DOHH2 (cell line): ENCODE measurements at regions not wholly inside any gene's neighbourhood (a gene's known extent, or its start where the extent isn't known, plus 50 kb on each side); places are given as distances from the start of the nearest gene placed in this dataset.

Experiments used
- H3F3A ChIP-seq: fragments of 200-600 bp; sonication (generic), shearing (Covaris generic); 2 replicates; pipeline ENCODE4 v1.6.0; 2016; ENCODE audit warnings: antibody characterized with exemption, mild to moderate bottlenecking; ENCODE audit not compliant: control insufficient read depth, insufficient read depth
- H3K27ac ChIP-seq: fragments of 200-600 bp; sonication (generic); 2 replicates; pipeline ENCODE4 v1.5.1; 2014; ENCODE audit warnings: low read depth, mild to moderate bottlenecking, low read length, moderate library complexity
- H3K27me3 ChIP-seq: fragments of 200-600 bp; sonication (generic); 2 replicates; pipeline ENCODE4 v1.6.1; 2014; ENCODE audit warnings: mild to moderate bottlenecking, low read length, mixed read lengths; ENCODE audit not compliant: control insufficient read depth
- H3K36me3 ChIP-seq: fragments of 200-600 bp; sonication (generic); 2 replicates; pipeline ENCODE4 v1.6.1; 2014; ENCODE audit warnings: mild to moderate bottlenecking, low read length, moderate library complexity, mixed read lengths; ENCODE audit not compliant: control insufficient read depth
- H3K4me1 ChIP-seq: fragments of 200-600 bp; sonication (generic); 2 replicates; pipeline ENCODE4 v1.6.1; 2014; ENCODE audit warnings: mild to moderate bottlenecking, low read length, mixed read lengths; ENCODE audit not compliant: control insufficient read depth
- H3K4me2 ChIP-seq: fragments of 200-600 bp; sonication (generic); 2 replicates; pipeline ENCODE4 v1.6.0; 2014; ENCODE audit warnings: mild to moderate bottlenecking, low read length, moderate library complexity
- H3K4me3 ChIP-seq: fragments of 200-600 bp; sonication (generic); 2 replicates; pipeline ENCODE4 v1.5.1; 2014; ENCODE audit warnings: mild to moderate bottlenecking, low read length, mixed read lengths
- H3K79me2 ChIP-seq: fragments of 200-600 bp; sonication (generic); 2 replicates; pipeline ENCODE4 v1.6.1; 2014; ENCODE audit warnings: mild to moderate bottlenecking, low read length, mixed read lengths; ENCODE audit not compliant: control insufficient read depth
- H3K9me2 ChIP-seq: fragments of 200-600 bp; sonication (generic); replicated peaks from 2 replicates; pipeline ENCODE4 v1.6.1; 2014; ENCODE audit warnings: mild to moderate bottlenecking, low read length, mixed read lengths; ENCODE audit not compliant: control insufficient read depth
- H3K9me3 ChIP-seq: fragments of 200-600 bp; sonication (generic); 2 replicates; pipeline ENCODE4 v1.6.1; 2014; ENCODE audit warnings: antibody characterized with exemption, low read length, mixed read lengths; ENCODE audit not compliant: control insufficient read depth, insufficient read depth
- H4K20me1 ChIP-seq: fragments of 200-600 bp; sonication (generic); 2 replicates; pipeline ENCODE4 v1.6.0; 2014; ENCODE audit warnings: low read depth, mild to moderate bottlenecking, antibody characterized with exemption, low read length, moderate library complexity; ENCODE audit not compliant: control insufficient read depth, insufficient read depth
- EZH2phosphoT487 ChIP-seq: fragments of 200-600 bp; sonication (generic); IDR thresholded peaks from 2 replicates; pipeline ENCODE4 v1.6.1; 2017; ENCODE audit warnings: borderline replicate concordance, mild to moderate bottlenecking, antibody characterized with exemption, low read length, moderate library complexity, mixed read lengths
- TF ChIP-seq, protein P1 (sequence below): fragments of 200-600 bp; sonication (generic); IDR thresholded peaks from one replicate; pipeline ENCODE4 v1.5.1; 2014; ENCODE audit warnings: antibody characterized with exemption, mild to moderate bottlenecking, low read depth, low read length; ENCODE audit not compliant: poor library complexity, severe bottlenecking

GRCh38 chr2:164178835-164179465, 442.3 kb downstream of the GRB14 start:
- Histone ChIP-seq H3K4me3 (no peak overlapping the region), H3K79me2 (no peaks in the 10 kb centered on the region), H3K36me3 (no peaks in the 10 kb centered on the region), H3K4me2 (no peak overlapping the region), H4K20me1 (no peaks in the 10 kb centered on the region), H3F3A (no peaks in the 10 kb centered on the region), H3K9me2 (no peaks in the 10 kb centered on the region), H3K4me1 (no peaks in the 10 kb centered on the region), H3K9me3 (no peaks in the 10 kb centered on the region), H3K27ac (no peak overlapping the region), H3K27me3 (no peaks in the 10 kb centered on the region)
- TF ChIP-seq EZH2phosphoT487 = no peak
- TF ChIP-seq, protein P1, sequence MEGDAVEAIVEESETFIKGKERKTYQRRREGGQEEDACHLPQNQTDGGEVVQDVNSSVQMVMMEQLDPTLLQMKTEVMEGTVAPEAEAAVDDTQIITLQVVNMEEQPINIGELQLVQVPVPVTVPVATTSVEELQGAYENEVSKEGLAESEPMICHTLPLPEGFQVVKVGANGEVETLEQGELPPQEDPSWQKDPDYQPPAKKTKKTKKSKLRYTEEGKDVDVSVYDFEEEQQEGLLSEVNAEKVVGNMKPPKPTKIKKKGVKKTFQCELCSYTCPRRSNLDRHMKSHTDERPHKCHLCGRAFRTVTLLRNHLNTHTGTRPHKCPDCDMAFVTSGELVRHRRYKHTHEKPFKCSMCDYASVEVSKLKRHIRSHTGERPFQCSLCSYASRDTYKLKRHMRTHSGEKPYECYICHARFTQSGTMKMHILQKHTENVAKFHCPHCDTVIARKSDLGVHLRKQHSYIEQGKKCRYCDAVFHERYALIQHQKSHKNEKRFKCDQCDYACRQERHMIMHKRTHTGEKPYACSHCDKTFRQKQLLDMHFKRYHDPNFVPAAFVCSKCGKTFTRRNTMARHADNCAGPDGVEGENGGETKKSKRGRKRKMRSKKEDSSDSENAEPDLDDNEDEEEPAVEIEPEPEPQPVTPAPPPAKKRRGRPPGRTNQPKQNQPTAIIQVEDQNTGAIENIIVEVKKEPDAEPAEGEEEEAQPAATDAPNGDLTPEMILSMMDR = no peak

DNA sequence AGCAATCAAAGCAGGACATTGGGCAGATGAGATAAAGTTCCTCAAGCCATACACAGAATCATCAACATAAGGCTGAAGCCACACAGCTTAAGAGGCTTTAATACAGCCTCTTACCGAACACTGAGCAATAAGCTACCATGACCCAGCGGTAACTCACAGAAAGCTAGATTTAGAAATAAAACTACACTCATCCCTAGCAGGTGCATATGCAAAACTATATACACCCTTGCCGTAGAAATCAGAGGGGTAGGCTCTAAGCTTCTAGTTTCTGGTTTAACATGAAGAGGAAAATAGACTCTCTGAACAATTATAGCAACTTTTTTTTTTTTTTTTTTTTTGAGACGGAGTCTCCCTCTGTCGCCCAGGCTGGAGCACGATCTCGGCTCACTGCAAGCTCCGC, 428.8 kb upstream of the FIGN start:
- H3K9me3 ChIP-seq = no peaks in the 10 kb centered on the region
- H3K9me2 ChIP-seq = no peaks in the 10 kb centered on the region
- H3K4me2 ChIP-seq = no peak overlapping the region
- no peak overlapping the region for H3K4me3 ChIP-seq
- H3K27me3 ChIP-seq = no peaks in the 10 kb centered on the region
- H4K20me1 ChIP-seq = no peaks in the 10 kb centered on the region
- H3K79me2 ChIP-seq = no peaks in the 10 kb centered on the region
- no peaks in the 10 kb centered on the region for H3F3A ChIP-seq
- no peaks in the 10 kb centered on the region for H3K4me1 ChIP-seq
- no peak for TF ChIP-seq EZH2phosphoT487
- TF ChIP-seq, protein P1 = no peak
- H3K27ac ChIP-seq = no peak overlapping the region
- H3K36me3 ChIP-seq = no peaks in the 10 kb centered on the region

- no peaks in the 10 kb centered on the region for H3K27me3 ChIP-seq
- H3K4me1 ChIP-seq = no peaks in the 10 kb centered on the region
- H3K4me2 ChIP-seq = no peak overlapping the region
- no peaks in the 10 kb centered on the region for H3F3A ChIP-seq
- H4K20me1 ChIP-seq = no peaks in the 10 kb centered on the region
- H3K9me2 ChIP-seq = no peaks in the 10 kb centered on the region
- H3K79me2 ChIP-seq = no peaks in the 10 kb centered on the region
- H3K27ac ChIP-seq = no peak overlapping the region
- no peaks in the 10 kb centered on the region for H3K9me3 ChIP-seq
- TF ChIP-seq EZH2phosphoT487 = no peak
- TF ChIP-seq, protein P1 = no peak
- no peak overlapping the region for H3K4me3 ChIP-seq
- H3K36me3 ChIP-seq = no peaks in the 10 kb centered on the region
These were observed 419.8 kb upstream of the FIGN start for GRCh38 chr2:164155558-164155957.
